ENCODE measurements at regions not wholly inside any gene's neighbourhood (a gene's known extent, or its start where the extent isn't known, plus 50 kb on each side); places are given as distances from the start of the nearest gene placed in this dataset.

DNA sequence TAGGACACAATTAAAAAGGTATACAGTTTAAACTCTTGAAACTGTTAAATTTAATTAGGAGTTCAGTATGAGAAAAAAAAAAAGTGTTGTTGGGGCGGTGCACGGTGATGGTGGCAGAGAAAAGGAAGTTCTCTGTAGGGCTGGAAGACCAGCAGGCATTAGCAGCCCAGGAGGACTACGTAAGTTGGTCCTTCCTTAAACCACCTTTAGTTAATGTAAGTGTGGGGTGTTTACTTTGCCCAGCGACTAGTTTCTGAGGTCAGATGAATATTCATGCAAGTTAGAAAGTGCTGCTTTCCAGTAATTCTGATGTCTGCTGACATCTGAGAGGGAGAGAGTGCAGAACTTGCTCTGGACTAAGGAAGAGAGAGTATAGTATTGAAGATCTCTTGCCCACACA, 54.9 kb downstream of the NKX2-1 start:
- DNase-seq (ENCODE audit: low read depth in 4 of 4, low spot score in 3 of 4), result no peak

- no peak for DNase-seq (ENCODE audit: low read depth in 4 of 4, low spot score in 3 of 4)
Observed at GRCh38 chr14:36462890-36463289, 57.1 kb downstream of the NKX2-1 start.

DNA sequence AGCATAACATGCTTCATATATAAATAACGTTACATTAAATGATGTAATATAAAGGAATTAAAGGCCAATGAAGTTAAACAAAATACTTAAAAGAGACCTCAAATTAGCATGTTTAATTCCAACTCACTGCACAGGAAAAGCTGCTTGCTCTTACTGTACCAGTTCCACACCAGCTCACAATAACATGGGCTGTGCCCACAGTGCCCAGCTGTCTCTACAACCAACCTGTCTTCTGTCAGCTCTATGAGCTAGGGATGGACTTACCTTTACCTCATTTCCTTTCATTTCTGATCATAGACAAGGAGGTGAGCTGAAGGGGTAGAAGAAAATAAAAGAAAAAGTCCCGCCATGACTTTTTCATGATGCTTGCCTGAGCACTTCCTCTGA, 64.8 kb downstream of the NKX2-1 start:
- no peak for DNase-seq (ENCODE audit: low read depth in 4 of 4, low spot score in 3 of 4)

DNA sequence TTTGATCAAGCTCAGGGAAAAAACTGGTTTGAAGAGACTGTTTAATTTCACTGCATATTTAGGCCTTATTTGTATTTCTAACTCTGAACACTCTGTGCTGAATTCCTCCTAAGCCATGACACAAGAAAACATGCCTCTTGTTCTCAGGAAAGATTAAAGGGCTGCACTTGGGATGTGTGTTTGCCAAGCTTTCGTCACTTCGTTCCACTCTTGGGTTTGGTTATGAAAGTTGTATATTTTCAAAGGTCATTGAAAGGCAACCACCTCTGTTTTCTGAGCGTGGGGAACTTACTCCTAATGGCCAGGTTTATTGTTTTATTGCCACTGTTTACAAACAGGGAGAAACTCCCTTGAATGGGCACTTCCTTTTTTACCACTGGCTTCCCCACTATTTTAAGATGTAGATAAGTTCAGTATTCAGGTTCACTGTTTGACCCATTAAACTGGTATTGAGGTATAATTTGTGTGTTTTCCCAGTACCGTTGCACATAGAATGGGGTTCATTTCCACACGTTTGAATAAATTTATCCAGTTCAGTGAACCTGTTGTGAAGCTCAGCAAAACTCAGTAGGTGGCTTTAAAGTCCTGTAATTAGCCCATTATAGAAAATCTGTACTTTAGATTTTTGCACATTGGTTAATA, 65.3 kb downstream of the NKX2-1 start:
- no peak for DNase-seq (ENCODE audit: low read depth in 4 of 4, low spot score in 3 of 4)

GRCh38 chr14:36452860-36453259, 67.2 kb downstream of the NKX2-1 start:
- no peak for DNase-seq (ENCODE audit: low read depth in 4 of 4, low spot score in 3 of 4)

DNA sequence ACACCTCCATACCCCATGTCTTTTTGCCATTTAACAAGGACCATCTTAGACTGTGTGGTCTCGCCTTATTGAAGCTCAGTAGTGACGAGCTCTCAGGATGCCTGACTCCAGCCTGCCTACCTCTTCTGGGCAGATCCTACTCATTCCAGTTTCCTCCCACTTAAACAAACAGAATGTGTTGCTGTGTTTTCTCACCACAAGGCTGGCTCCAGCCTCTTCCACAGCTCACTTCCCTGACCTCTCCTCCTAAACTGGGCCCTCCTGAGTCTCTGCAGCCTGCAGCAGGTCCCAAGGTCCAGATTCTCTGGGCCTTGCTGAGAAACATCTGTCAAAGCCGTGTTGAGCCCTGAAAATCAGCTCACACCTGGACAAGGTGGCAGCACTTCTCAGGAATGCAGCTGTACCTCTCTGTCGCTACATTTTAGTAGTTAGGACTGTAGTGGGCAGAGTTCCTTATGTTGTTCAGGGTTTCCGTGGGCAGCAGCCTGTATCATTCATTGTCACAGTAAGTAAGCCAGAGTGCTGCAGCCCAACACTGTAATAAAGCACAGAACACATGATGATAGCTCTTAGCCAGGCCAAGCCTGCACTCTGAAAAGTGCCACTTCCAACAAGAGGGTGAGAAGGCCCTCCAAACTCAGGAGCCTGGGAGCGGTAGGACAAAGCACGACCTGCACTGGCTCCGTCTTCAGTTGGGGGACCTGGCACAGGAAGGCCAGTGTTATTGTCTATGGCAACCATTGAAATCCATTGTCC, 68.5 kb downstream of the NKX2-1 start:
- DNase-seq (ENCODE audit: low read depth in 4 of 4, low spot score in 3 of 4), result peak in 1 of 4 donors; percentile 15

- no peak for DNase-seq (ENCODE audit: low read depth in 4 of 4, low spot score in 3 of 4)
Observed at GRCh38 chr14:36450550-36450949, 69.5 kb downstream of the NKX2-1 start.

GRCh38 chr14:36449903-36450302, 70.1 kb downstream of the NKX2-1 start:
- DNase-seq (ENCODE audit: low read depth in 4 of 4, low spot score in 3 of 4), result no peak

- DNase-seq (ENCODE audit: low read depth in 4 of 4, low spot score in 3 of 4), result no peak
Observed at GRCh38 chr14:36443374-36443773, 76.7 kb downstream of the NKX2-1 start.

DNA sequence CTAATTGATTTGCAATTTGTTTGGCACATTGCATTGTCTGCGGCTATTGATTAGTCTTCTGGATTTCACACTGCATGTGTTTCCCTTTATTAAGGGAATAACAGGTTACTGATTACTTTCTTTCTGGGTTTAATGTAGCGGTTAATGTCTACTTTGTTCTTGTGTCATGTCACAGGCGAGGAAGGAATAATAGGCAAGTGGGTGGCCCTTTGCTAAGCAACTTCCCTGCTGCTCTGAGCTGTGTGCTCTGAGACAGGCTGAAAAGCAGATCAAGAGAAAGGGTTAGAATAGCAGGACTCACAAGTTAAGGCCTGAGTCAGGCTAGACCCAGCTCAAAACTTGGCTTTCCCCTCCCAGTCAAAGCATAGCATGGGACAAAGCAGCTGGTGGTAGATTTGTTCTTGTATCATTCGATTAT, 77.2 kb downstream of the NKX2-1 start:
- no peak for DNase-seq (ENCODE audit: low read depth in 4 of 4, low spot score in 3 of 4)

- DNase-seq (ENCODE audit: low read depth in 4 of 4, low spot score in 3 of 4), result no peak
Observed at GRCh38 chr14:36441283-36441682, 78.7 kb downstream of the NKX2-1 start.

DNA sequence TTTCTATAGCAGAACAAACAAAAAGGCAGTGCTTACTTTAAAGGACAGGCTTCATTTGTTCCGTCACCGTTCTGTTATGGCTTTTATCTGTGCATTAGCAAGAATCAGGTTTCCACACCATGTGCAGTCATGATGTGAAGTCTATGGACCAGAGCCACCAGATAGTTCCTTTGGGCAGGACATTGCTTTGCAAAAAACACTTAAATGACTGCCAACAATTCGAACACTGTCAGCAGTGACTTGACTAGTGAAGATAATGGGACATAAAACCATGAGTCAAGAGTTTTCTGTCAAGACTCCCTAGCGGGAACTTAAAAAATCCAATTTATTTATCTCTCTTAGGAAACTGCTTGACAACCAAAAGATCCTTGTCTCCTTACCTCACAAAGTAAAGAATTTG, 80.3 kb downstream of the NKX2-1 start:
- DNase-seq (ENCODE audit: low read depth in 4 of 4, low spot score in 3 of 4), result no peak

- DNase-seq (ENCODE audit: low read depth in 4 of 4, low spot score in 3 of 4), result no peak
Observed at GRCh38 chr14:36438883-36439282, 81.1 kb downstream of the NKX2-1 start.

DNA sequence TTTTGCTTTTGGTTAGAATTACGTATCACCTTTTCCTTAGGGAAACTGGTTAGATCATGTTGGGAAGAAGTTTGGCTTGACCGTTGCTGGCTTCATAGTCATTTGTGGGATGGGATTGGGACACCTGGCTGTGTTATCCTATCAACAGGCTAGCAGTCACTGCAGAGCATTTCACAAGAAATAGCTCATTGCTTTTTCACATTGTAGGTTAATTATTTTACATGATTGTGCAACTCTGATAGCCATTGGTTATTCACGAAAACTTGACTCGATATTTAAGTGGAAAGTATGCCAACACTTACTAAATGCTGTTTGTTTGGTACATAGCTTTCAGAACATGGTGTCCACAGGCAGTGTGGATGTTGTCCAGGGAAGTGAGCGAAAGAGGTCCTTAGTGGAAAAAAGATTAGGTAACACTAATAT, 89.4 kb downstream of the NKX2-1 start:
- no peak for DNase-seq (ENCODE audit: low read depth in 4 of 4, low spot score in 3 of 4)

- DNase-seq (ENCODE audit: low read depth in 4 of 4, low spot score in 3 of 4), result no peak
Observed at GRCh38 chr14:36430169-36430568, 89.9 kb downstream of the NKX2-1 start.

GRCh38 chr14:36429692-36430091, 90.3 kb downstream of the NKX2-1 start:
- DNase-seq (ENCODE audit: low read depth in 4 of 4, low spot score in 3 of 4), result no peak

GRCh38 chr14:36428350-36428749, 91.7 kb downstream of the NKX2-1 start:
- DNase-seq (ENCODE audit: low read depth in 4 of 4, low spot score in 3 of 4), result no peak

GRCh38 chr14:36426836-36427235, 93.2 kb downstream of the NKX2-1 start:
- DNase-seq (ENCODE audit: low read depth in 4 of 4, low spot score in 3 of 4), result no peak

- no peak for DNase-seq (ENCODE audit: low read depth in 4 of 4, low spot score in 3 of 4)
Observed at GRCh38 chr14:36426113-36426512, 93.9 kb downstream of the NKX2-1 start.

- DNase-seq (ENCODE audit: low read depth in 4 of 4, low spot score in 3 of 4), result no peak
Observed at GRCh38 chr14:36424478-36425102, 95.4 kb downstream of the NKX2-1 start.

DNA sequence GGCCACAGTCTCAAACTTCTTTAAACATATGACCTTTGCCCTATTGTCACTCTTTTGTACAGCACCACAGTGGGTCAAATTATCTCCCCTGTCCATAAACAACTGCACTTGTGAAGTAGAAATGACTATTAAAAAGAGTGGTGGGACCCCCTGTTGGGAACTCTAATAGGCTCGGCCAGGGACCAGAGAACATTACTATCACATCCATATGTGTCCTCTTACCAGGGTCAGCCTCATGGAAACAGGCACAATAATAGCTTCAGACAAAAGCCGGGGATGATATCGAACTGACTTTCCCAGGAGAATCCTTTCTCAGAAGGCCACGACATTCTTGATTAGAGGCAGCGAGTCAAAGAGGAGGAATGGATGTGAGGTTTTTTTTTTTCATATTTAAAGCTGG, 96.6 kb downstream of the NKX2-1 start:
- no peak for DNase-seq (ENCODE audit: low read depth in 4 of 4, low spot score in 3 of 4)

- no peak for DNase-seq (ENCODE audit: low read depth in 4 of 4, low spot score in 3 of 4)
Observed at GRCh38 chr14:36420149-36420687, 99.8 kb upstream of the MBIP start.

Data from left renal pelvis (tissue), 4 donors.